Erythroblast (primary cell): ENCODE measurements at regions not wholly inside any gene's neighbourhood (a gene's known extent, or its start where the extent isn't known, plus 50 kb on each side); places are given as distances from the start of the nearest gene placed in this dataset.

Experiments used
- DNase-seq, 2 experiments: peaks; one replicate each; lab custom pipeline; 2025; lab: John Stamatoyannopoulos, UW
- GATA1 ChIP-seq: IDR thresholded peaks from 2 replicates; pipeline ENCODE4 v1.6.1; 2011; ENCODE audit warnings: low read depth, mild to moderate bottlenecking, control low read depth, low read length, moderate library complexity
- POLR2A ChIP-seq: IDR thresholded peaks from 2 replicates; pipeline ENCODE4 v1.6.1; 2011; ENCODE audit warnings: mild to moderate bottlenecking, low read length

- DNase-seq, result no peak
- TF ChIP-seq POLR2A, result no peak
- TF ChIP-seq GATA1, result no peak
Measured at GRCh38 chr9:82588301-82589180, 474.4 kb downstream of the RASEF start.

- DNase-seq, result no peak
- TF ChIP-seq GATA1 (no peak), POLR2A (no peak)
Measured at GRCh38 chr9:82590845-82591244, 472.1 kb downstream of the RASEF start.

- no peak for DNase-seq
- TF ChIP-seq GATA1, result no peak
- TF ChIP-seq POLR2A, result no peak
Measured at GRCh38 chr9:82593501-82593900, 469.4 kb downstream of the RASEF start.

GRCh38 chr9:82597241-82598203, 465.4 kb downstream of the RASEF start:
- no peak for DNase-seq
- TF ChIP-seq POLR2A, result no peak
- no peak for TF ChIP-seq GATA1

GRCh38 chr9:82598241-82599039, 464.5 kb downstream of the RASEF start:
- DNase-seq, result no peak
- TF ChIP-seq POLR2A (no peak), GATA1 (no peak)

DNA sequence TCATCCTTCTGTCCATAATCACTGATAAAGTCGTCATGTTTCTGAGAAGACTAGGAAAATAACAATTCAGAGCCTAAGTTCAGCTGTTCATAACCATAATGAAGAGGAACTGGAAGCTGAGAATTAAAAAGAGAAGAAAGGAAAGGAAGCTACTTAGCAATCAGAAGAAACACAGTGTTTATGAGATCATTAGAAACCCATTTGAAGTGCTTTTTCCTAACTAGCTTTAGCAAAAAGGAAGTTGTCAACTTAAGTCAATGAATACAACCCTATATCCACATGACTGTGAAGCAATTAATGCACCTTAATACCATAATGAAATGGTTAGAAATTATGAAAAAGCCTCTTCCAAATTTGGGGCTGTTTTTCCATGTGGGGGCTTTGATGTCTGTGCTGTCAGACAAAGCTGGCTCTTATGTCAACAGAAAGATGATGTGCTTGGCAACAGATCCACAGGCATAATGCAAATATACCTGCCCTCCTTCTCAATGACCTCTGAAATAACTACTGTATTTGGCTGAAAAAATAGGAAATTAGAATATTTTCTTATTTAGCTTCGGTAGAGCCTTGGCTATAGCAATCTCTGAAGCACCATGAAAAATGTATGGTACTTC, 463.5 kb downstream of the RASEF start:
- TF ChIP-seq POLR2A (no peak), GATA1 (no peak)
- DNase-seq, result no peak

DNA sequence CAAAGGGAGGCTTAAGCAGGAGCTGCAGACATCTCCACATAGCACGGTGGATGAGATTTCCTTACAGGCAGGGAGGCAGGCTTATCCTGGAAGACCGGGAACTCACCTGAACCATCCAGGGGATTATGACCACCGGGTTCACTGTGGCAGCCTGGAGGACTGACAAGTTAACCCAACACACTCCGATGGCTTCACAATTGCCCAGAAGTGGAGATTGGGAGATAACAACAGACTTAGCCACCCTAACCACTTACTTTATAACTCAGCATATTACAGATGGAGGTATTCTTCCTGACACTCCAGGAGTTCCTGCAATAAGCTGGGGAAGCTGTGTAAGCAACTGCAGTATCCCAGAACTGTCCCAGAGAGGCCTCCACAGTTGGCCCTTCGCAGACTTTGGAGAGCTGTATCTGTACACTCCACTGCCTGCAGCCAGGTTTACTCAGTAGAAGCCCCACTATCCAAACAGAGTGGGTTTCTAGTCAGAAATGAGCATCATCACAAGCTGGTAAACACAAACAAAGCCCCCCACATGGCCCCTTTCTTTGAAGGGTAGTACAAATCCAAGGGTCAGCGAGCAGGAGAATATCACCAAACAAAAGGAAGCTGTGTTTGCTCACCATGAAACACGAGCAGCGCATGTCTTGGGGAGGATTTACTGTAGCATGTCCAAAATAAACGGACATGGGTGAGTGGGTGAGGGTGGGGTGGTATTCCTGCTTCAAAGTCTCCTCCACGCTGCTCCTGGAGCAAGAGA, 462.2 kb downstream of the RASEF start:
- TF ChIP-seq POLR2A (no peak), GATA1 (no peak)

DNA sequence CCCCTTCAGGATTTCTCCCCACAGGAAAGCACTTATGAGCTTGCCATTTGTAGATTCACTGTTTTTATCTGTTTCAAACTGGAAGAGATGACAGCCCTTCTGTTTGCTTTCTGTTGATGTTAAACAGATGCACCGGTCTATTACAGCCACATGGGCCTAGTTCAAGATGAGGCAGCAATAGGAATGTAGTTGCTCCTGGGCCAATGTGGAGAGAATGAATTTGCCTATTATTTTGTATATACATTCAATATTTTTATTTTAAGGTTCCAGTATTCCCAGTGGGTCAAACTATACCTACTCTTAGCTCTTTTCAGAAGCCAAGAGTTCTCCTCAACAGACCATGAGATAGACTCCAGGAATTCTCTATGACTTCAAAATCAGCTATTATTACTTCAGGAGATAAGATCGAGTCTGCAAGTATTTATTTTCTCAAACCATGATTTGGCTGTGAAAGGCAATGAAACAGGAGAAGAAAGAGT, 461.6 kb downstream of the RASEF start:
- no peak for TF ChIP-seq GATA1
- no peak for TF ChIP-seq POLR2A
- no peak for DNase-seq

More for the DNA sequence above, 462.2 kb downstream of the RASEF start:
- DNase-seq, result no peak

- no peak for DNase-seq
- TF ChIP-seq POLR2A (no peak), GATA1 (no peak)
Measured at GRCh38 chr9:82604947-82605656, 457.8 kb downstream of the RASEF start.

DNA sequence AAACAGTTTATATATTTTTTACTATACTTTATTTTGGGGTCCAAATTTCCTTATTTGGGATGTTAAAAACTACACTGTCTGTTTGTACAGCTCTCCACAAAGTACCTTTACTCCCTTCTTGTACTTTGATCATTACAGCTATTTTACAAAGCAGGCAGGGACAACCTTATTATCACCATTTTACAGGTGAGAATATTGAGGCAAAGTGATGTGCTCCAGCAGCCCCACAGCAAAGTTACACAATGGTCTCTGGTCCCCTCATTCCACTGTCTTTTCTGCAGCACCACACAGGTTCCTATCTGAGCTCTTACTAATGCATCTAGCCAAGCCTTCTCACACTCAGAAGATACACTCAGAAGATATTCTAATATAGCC, 457.3 kb downstream of the RASEF start:
- TF ChIP-seq GATA1, result no peak
- TF ChIP-seq POLR2A, result no peak
- no peak for DNase-seq

GRCh38 chr9:82606071-82606470, 456.9 kb downstream of the RASEF start:
- TF ChIP-seq POLR2A (no peak), GATA1 (no peak)
- no peak for DNase-seq
